ENCODE measurements at regions not wholly inside any gene's neighbourhood (a gene's known extent, or its start where the extent isn't known, plus 50 kb on each side); places are given as distances from the start of the nearest gene placed in this dataset.

DNA sequence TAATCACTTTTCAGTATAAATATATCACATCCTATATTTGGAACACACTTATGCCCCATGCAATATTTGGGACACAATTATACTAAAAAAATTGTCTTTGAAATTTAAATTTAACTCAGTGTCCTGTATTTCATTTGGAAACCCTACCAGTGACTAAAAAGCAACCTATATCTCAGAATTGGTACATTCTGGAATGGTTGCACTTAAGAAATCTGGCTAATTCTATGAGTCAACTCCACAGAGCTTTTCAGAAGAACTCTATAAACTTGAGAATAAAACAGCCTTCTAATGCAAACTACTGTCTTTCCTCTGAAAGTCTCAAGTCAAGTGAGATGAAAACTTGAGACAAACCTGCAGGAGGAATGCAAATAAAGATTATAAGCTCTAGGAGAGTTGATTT lies 320.2 kb downstream of the MAFB start:
- TF ChIP-seq CTCF (IDR thresholded peaks at IDR 0.05) (no peak), POLR2AphosphoS5 (IDR thresholded peaks at IDR 0.05) (no peak), POLR2A (IDR thresholded peaks at IDR 0.05) (no peak)

Measured in sigmoid colon (tissue), 4 donors.